ENCODE measurements at regions not wholly inside any gene's neighbourhood (a gene's known extent, or its start where the extent isn't known, plus 50 kb on each side); places are given as distances from the start of the nearest gene placed in this dataset.
A peak's percentile ranks its signal among the peaks of the same experiment; 100 is the strongest.

DNA sequence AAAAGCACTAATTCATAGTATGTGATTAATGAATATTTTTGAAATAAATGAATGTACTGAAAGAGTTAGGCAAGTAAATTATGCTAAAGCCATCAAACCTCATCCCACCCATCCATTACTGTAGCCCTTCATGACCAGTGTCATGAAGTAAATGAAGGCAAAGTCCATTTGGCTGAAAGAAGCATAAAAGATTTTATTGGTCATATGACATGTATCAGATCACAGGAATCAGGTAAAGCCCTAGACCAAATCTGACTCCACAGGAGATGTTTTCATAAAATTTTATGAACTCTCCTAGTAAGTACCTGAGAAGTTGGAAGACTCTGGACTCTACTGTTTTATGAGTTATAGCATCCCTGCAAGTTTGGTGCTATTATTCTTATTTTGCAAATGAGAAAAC lies 213.5 kb downstream of the TMEM114 start:
- TF ChIP-seq, protein P1, sequence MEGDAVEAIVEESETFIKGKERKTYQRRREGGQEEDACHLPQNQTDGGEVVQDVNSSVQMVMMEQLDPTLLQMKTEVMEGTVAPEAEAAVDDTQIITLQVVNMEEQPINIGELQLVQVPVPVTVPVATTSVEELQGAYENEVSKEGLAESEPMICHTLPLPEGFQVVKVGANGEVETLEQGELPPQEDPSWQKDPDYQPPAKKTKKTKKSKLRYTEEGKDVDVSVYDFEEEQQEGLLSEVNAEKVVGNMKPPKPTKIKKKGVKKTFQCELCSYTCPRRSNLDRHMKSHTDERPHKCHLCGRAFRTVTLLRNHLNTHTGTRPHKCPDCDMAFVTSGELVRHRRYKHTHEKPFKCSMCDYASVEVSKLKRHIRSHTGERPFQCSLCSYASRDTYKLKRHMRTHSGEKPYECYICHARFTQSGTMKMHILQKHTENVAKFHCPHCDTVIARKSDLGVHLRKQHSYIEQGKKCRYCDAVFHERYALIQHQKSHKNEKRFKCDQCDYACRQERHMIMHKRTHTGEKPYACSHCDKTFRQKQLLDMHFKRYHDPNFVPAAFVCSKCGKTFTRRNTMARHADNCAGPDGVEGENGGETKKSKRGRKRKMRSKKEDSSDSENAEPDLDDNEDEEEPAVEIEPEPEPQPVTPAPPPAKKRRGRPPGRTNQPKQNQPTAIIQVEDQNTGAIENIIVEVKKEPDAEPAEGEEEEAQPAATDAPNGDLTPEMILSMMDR (conservative IDR thresholded peaks at IDR 0.05; ENCODE audit: low read depth, low read length) = no peak
- no peak overlapping the region for H3K4me3 ChIP-seq (ENCODE audit: low read depth, low read length)
- DNase-seq (ENCODE audit: low read depth) = no peak

GRCh38 chr16:8376430-8376829 lies 213.9 kb downstream of the TMEM114 start:
- TF ChIP-seq, protein P1 (conservative IDR thresholded peaks at IDR 0.05; ENCODE audit: low read depth, low read length) = no peak
- no peak for DNase-seq (ENCODE audit: low read depth)
- H3K4me3 ChIP-seq (ENCODE audit: low read depth, low read length) = no peak overlapping the region

- DNase-seq (ENCODE audit: low read depth) = no peak
- TF ChIP-seq, protein P1 (conservative IDR thresholded peaks at IDR 0.05; ENCODE audit: low read depth, low read length) = no peak
- no peak overlapping the region for H3K4me3 ChIP-seq (ENCODE audit: low read depth, low read length)
These were observed 215.1 kb downstream of the TMEM114 start for GRCh38 chr16:8375232-8375587.

GRCh38 chr16:8374586-8375231 lies 215.6 kb downstream of the TMEM114 start:
- TF ChIP-seq, protein P1 (conservative IDR thresholded peaks at IDR 0.05; ENCODE audit: low read depth, low read length) = no peak
- peak; percentile 0 for DNase-seq (ENCODE audit: low read depth)
- H3K4me3 ChIP-seq (ENCODE audit: low read depth, low read length) = no peak overlapping the region

DNA sequence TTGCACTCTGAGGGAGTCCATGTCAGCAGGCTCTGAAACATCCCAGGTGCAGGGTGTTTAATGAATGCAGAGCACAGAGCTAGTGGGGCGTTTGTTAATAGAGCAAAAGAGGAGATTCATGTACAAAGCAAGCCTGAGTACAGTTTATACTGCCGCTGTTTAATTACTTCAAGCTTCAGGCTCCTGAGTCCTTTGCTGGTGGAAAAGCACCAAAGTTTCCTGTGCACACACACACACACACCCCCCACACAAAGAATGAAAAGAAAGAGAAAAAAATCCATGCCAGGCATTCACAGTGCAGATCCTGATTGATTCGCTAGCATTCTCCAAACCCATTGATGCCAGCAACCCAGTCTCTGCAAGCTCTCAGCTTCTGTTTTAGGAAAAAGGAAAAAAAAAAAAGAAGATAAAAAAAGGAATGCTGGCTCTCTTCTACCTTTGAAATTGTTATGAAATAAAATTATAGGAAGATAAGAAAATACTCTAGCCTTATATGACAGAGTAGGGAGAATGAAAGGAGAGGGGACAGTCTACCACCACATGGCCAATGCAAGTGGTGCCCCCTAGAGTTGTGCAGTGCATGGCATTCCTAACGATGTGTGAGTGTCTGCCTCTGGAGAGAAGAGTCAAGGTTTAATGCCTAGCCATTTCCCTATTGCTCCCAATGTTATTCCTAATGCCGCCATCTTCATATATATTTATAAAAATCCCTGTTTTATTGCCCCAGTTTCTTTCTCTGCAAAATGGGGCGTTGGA lies 216.5 kb downstream of the TMEM114 start:
- H3K4me3 ChIP-seq (ENCODE audit: low read depth, low read length) = no peak overlapping the region
- TF ChIP-seq, protein P1 (conservative IDR thresholded peaks at IDR 0.05; ENCODE audit: low read depth, low read length) = no peak
- no peak for DNase-seq (ENCODE audit: low read depth)

DNA sequence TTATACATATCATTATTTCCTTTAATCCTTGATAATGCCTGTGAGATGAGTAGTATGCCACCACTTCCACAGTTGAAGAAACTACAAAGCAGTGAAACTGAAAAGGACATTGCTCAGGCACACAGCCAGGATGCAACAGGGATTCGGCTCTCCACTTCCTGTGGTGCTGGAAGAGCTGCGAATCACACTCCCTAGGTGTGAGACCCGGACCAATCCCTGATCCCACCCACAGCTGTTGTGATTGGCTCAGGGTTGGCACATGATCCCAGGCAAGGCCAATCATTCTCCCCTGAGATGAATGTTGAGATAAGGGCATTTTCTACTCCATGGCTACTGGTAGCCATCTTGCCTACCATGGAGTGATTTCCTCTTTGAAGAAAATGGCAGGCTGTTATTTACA lies 218.2 kb downstream of the TMEM114 start:
- TF ChIP-seq, protein P1 (conservative IDR thresholded peaks at IDR 0.05; ENCODE audit: low read depth, low read length) = no peak
- no peak for DNase-seq (ENCODE audit: low read depth)
- no peak overlapping the region for H3K4me3 ChIP-seq (ENCODE audit: low read depth, low read length)

Data from choroid plexus epithelial cell (primary cell).